Anterior cingulate cortex (tissue), 58 donors: ENCODE measurements at regions not wholly inside any gene's neighbourhood (a gene's known extent, or its start where the extent isn't known, plus 50 kb on each side); places are given as distances from the start of the nearest gene placed in this dataset.
"Not testable (repeated sequence)": the region's sequence is repeated elsewhere in the genome, so short reads cannot be mapped to it uniquely, and the experiment has no call there.

Source experiments
- DNase-seq, 58 donors: peaks; one replicate each; lab custom pipeline; 2025; lab: John Stamatoyannopoulos, UW

DNA sequence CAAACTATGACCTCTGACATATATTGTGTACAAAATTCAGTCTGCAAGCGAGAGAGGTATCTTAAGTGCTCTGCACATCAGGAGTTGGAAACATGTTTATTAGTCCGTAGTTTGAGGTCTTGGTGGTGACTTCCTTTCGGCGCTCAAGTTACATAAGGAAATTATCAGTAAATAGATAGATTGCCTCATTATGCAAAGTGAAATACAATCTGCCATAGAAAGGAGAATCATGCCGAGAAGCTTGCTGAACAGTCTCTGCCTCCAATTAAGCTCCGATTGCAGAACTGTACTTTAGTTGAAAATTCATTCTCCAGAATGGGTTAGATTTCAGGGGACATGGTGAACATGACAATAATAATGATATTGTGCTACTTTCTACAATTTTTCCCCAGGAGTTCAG is 271.8 kb downstream of the BRINP2 start:
- no peak for DNase-seq

DNA sequence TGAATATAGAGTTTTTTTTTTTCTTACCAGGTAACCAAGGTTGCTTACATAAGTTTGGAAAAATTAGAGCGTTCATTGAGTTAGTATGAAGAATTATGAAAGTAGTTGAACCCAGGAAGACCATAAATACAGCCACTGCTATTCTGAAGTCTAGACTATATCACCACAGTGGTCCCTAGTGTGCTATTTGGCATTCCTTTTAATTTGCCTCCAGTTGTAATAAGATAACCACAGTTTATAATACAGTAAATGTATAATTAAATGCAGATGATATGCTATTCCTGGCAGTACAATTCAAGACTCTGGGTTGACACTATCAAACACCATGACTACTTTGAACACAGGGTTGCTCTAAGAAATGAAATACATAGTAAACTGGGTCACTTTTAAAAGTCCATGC is 270.5 kb downstream of the BRINP2 start:
- no peak for DNase-seq

DNA sequence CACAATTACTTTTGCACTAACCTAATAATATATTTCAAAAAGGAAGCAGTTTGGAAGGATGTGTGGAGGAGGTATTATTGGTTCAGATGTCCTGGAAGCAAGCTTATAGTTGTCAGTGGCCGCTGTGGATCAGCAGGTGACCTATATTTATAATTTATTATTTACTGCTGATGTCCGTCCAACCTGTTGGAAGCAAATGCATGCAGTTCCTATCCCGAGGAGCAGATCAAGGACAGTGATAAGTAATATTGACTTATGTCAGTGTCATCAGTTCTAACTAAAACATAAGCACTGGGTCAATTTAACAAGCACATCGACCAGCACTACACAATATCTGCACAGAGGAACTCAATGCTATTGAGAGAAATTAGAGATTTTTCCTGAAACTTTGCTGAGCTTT is 270.1 kb downstream of the BRINP2 start:
- DNase-seq = no peak

DNA sequence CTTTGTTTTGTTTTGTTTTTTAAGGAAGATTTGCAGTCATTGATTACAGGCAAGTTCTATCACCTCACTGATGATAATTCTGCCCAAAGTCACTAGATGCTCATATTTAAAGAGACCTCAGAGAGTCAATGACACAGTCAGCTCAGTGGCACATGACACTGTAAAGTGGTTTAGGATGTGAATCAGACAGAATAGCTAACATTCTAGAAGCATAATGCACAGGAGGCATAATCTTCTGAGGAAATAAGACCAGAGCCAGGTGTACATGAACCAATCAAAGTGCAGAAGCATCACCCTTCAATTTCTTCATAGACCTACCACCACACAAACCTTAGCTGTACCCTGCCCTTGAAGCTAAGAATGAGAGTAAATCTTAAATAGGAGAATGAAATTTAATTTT is 268.5 kb downstream of the BRINP2 start:
- DNase-seq = no peak

DNA sequence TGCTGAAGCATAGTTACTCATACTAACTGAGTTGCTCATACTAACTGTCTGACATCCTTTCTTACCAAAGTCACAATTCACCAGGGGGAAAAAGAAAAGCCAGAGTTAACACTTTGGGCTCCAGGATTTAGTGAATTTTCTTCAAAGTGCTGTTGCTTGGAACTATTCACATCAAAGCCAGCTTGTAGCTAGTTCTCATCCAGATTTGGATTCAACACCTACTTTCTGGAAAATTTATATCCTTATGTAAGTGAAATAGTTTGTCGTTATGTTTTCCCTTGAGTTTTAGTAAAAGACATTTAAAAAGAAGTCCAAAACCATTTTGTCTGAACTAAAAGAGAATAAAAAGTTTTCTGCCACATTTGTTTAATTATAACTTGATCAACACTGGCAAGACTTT is 264.6 kb downstream of the BRINP2 start:
- no peak for DNase-seq

DNA sequence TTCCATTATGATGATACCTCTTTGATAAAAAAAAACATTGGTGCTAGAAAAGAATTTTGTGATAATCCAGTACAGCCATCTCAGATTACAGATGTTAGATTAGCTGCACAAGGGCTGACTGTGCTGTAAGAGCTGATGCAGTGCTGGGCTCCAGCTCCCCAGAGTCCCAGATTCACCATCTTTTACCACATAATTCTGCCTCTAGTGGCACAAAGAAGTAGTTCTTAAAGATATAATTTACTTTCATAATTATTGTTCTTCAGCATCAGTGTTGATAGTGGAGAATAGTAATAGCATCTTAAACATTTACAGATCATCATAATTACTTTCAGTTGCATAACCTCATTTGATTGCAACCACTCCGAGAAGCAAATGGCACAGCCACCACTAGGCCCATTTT is 262.1 kb downstream of the BRINP2 start:
- no peak for DNase-seq

DNA sequence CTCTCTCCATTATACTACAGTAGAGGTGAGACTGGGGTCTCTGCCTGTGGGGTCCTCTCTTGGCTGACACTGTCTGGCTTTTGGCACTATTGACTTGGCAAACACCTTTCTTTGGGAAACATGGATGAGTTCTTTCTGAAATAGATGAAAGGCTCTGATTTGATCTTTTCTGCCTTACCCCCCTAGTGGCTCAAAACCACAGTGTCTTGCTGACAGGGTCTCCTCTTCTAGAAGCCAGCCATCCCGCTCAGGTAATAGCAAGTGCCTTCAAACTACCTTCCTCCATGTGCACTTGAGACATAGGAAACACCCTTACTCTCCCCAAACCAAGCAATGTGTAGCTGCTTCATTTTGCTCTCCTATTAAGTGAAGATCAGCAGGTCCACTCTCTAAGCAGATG is 260.4 kb downstream of the BRINP2 start:
- no peak for DNase-seq

DNA sequence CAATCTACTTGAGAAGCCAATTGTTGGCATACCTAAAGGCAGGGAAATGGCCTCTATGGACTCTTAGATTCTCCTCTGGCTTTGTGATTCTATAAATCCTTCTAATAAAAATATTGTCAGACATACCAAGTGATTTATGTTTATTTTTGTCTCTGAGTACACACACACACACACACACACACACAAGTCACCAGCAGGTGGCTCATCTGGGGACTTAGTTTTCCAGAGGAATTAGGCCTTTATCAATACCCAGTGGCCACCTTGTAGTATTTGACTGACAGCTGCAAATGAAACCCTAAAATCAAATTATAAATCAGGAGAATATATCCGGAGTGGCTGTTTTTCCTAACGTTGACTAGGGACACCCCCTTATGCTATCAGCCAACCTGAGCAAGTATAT is 258.5 kb downstream of the BRINP2 start:
- no peak for DNase-seq

DNA sequence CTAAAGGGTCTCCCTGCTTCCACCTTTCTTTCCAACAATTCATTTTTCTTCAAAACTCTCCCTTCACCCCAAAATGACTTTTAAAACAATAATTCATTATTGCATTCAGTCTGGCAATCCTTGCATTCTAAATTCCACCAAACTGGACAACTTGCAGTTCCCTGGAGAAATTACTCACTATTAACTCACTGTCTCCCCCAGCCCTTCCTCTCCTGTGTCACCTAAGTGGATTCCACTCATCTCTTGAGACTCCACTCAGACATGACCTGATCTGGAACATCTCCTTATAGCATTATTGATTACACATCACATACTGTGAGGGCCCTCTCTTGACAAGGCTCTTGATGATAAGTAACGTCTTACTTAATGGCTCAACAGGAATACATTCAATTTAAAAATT is 257.1 kb downstream of the BRINP2 start:
- no peak for DNase-seq

DNA sequence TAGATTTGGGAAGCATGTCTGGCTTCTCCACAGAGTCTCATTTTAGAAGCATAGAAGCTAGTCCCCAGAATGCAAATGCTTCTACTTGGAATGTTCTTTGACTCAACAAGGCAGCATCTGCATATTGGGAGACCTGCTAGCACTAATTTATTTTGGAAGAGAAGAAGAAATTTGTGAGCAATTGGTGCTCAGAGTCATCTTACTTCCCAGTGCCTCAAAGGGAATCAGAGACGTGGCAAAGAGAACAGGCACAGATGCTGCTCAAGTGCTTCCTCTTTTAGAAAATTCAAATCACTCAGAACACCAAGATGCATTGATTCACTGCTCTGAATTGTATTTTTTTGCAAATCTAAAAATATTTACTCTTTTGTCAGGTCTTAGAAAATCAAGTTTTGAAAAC is 255.7 kb downstream of the BRINP2 start:
- peak in 6 of 58 donors; percentile 4 to 51 (median 20) for DNase-seq

DNA sequence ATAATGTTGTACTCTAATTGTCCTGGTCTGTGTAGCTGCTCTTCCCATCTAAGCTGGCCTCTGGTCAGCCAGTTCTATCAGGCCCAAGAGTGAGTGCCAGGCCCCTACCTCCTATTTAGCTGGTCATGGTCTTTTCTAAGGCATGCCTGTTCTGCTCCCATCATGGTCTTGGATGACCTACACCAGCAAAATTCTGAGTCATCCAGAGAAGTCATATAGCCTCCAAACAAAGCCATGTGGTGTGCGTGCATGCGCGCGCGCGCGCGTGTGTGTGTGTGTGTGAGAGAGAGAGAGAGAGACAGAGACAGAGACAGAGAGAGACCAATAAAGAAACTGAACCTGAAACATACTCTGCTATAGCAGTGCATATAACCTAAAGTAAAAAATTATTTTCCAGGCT is 254.4 kb downstream of the BRINP2 start:
- peak in 1 of 58 donors; percentile 0 for DNase-seq

DNA sequence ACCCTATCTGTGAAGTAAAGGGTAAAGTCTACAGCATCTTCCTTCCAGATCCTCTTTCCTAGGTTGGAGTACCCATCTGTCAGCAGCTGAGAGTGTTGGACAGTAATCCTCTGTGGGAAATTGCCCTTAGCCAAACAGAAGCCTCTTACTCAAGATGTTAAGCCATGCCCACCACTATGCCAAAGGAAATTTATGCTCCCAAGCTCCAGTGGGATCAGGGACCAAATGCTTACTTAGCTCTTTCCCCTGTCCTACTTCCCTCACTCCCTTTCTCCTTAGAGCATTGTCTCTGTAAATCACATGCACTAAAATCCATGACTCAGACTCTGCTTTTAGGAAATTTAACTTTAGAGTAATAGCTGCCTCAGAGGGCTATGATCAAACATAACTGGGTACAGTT is 254.0 kb downstream of the BRINP2 start:
- no peak for DNase-seq

DNA sequence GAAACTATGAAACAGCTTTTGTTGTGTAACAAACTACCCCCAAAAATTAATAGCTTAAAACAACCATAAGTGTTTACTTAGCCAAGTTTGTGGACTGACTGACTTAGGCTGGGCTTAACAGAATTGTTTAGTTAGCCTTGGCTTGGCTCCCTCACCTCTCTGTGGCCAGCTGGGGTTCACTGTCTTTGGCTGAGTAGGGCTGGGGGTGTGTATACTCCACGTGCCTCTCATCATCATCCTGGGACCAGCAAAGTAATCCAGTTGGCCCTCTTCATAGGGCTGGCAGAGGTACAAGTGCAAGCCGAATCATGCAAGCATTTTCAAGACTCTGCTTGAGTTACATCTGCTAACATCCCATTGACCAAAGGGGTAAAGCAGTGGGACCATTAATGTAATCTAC is 252.3 kb downstream of the BRINP2 start:
- DNase-seq = no peak

DNA sequence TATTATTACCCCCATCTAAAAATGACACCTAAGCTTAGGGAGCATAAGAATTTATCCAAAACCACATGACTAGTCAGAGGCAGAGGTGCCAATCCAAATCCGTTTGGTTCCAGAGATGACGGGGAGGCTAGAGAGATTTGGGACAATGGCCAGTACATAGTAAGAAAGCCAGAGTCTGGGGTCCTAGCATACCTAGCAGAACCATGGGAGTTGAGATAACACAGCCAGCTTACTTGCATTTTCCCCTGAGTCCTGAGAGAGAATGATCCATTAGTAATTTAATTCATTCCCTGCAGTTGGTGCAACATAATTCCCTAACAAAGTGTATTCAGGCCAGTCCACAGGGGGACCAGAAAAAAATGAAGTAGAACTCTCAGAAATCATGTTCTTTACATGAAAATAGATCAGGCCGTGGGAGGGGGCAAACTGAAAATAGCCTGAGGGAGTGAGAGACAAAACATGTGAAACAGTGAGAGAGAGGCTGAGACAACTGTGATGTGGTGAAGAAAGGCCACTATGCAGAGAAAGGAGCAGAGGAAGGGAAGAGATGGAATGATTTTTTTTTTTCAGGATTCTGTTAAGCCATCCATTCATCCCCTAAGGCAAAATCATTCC is 243.3 kb downstream of the BRINP2 start:
- DNase-seq = peak in 5 of 58 donors; percentile 0 to 32 (median 2)

DNA sequence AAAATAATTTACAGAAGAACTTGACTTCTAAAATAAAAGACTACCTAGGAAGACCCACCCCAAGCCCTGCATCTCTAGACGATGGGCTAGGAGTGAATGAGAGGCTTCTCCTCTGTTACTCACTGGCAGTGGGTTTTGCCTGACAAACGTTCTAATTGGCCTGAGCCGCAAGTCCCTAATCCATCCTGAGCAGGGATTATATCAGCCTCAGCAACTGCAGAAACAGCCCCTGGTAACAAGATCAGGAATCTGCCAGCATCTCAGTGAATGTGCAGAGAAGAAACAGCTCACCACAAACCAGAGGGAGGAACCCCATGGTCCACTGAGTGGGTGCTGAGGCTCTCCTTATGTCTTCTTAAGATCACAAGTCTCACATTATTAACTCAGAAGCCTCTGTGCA is 240.6 kb downstream of the BRINP2 start:
- DNase-seq = no peak

DNA sequence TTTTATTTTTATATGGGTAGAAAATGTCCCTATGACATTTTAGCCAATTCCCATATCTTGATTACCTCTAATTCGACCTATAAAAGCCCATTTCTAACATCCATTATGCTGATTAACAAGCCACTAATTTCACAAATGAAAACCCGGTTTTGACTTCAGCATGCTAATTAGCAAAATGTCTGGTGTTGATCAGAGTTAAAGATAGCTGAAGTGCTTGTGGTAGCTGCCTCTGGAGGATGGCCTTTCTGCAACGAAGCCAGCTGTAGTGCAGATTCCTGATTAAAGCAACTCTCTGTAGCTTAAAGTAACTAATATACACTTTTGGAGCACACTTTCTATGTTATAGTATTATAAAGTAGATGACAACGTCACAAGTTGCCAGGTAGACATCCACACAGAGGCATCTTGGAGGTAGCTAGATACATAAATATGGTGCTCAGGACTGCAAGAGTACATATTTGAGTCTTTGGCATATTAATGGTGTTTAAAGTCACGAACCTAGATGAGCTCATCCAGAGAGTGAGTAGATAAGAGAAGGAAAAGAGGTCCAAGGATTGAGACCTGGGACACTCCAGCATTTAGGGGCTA is 239.5 kb downstream of the BRINP2 start:
- DNase-seq = no peak

DNA sequence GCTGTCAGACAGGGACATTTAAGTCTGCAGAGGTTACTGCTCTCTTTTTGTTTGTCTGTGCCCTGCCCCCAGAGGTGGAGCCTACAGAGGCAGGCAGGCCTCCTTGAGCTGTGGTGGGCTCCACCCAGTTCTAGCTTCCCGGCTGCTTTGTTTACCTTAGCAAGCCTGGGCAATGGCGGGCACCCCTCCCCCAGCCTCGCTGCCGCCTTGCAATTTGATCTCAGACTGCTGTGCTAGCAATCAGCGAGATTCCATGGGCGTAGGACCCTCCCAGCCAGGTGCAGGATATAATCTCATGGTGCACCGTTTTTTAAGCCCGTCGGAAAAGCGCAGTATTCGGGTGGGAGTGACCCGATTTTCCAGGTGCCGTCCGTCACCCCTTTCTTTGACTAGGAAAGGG is 235.6 kb downstream of the BRINP2 start:
- not testable (repeated sequence) for DNase-seq

DNA sequence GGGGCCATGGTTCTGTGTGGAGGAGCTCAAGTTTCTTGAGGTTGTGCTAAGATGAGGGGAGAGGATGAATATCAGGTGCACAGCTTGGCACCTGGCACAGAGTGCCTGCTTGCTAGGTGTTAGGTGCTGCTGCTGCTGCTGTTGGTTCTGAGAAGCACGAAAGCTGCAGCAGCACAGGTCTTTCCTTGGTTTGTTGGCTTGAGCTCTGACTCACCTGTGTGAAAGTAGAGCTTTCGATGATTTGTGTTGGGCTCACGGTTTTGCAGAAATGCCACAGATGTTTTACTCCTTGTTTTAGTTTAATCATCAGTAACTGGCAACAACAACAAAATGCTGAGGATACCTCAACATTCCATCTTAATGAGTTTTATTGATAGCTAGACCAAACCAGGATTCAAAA is 221.6 kb downstream of the BRINP2 start:
- no peak for DNase-seq

DNA sequence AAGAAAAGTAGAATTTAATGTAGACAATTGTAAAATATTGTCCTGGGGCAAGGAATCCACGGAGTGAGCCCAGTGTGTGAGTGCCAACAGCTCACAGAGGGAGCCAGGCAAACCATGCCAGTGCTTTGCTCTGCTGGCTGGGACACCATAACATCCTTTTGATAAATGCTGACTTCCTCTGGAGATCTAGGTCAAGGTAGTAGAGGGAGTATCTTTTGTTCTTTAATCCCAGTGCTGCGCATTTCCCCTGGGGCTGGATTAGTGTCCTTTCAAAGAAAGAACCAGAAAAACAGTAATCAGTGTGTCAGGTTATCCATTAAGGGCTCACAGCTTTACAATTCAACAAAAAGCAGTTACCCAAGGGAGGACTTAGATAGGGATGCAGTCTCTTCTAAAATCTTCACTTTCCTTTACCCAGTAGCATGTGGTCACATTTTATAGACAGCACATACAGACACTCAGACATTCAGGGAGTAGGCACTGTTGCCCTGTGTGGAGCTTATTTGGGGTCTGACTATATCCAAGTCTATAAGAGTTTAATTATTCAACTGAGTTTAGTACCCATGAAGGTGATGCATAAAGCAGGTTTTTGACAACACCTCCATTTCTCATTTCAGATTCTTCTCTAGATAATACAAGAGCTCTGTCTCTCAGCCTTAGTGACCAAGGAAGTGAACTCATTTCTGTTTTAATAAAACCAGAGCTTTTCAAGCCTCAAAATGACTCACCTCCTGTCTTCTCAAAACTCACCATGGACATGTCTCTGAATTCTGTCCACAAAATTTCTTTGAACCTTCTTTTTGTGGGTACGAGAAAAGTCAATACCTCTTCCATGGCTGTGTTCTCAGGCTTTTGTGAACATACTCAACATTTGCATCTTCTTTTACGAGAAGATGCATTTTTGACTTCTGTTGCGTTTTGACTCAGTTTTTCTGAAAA is 215.3 kb downstream of the BRINP2 start:
- no peak for DNase-seq

DNA sequence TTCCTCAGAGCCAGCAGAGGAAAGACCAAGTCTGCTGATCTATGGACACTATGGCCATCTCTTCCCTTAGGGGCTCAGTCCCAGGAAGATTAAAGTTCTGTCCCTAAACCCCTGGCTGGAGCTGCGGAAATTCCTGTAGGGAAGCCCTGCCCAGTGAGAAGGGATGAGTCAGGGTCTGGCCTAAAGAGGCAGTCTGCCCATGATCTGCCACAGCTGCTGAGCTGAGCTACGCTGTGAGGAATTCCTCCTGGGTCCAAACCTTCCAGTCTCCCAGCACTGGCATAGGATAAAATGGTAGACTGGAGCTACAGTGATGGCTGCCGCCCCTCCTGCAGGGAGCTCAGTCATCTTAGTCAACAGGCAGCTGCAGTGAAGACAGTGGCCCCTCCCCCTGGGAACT is 213.7 kb downstream of the BRINP2 start:
- no peak for DNase-seq

DNA sequence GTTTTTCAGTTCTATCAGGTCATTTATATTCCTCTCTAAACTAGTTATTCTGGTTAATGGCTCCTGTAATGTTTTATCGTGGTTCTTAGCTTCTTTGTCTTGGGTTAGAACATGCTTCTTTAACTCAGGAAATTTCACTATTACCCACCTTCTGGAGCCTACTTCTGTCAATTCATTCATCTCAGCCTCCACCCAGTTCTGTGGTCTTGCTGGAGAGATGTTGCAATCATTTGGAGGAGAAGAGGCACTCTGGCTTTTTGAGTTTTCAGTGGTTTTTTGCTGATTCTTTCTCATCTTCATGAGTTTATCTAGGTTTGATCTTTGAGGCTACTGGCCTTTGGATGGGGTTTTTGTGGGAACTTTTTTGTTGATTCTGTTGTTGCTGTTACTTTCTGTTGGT is 213.0 kb downstream of the BRINP2 start:
- no peak for DNase-seq

DNA sequence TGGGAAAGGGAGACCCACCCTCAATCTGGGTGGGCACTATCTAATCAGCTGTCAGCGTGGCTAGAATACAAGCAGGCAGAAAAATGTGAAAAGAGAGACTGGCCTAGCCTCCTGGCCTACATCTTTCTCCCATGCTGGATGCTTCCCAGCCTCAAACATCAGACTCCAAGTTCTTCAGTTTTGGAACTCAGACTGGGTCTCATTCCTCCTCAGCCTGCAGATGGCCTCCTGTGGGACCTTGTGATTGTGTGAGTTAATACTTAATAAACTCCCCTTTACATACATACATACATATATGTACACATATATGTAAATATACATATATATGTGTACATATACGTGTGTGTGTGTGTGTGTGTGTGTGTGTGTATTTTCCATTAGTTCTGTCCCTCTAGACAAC is 207.1 kb downstream of the BRINP2 start:
- no peak for DNase-seq
